H1 (cell line): ENCODE measurements at regions not wholly inside any gene's neighbourhood (a gene's known extent, or its start where the extent isn't known, plus 50 kb on each side); places are given as distances from the start of the nearest gene placed in this dataset.

Experiments used
- CTCF ChIA-PET: fragments of 300-600 bp; sonication (Branson Sonifier 250); formaldehyde crosslinking; loops from one replicate; lab custom pipeline; 2021; ENCODE audit not compliant: partially characterized antibody; lab: Charles Lee
- POLR2A ChIA-PET: fragments of 300-600 bp; sonication (Branson Sonifier 250); formaldehyde crosslinking; loops from one replicate; lab custom pipeline; 2021; ENCODE audit warnings: inconsistent platforms; ENCODE audit not compliant: partially characterized antibody; lab: Charles Lee
- DNase-seq, 2 experiments: peaks; one replicate each; pipeline versions ENCODE4 v3.0.0 to v3.0.0-alpha.2; 2010 to 2022; ENCODE audit warnings: low spot score in 2 of 2, low read depth in 1 of 2, mixed read lengths in 1 of 2
- FAIRE-seq: peaks from 2 replicates; lab custom pipeline; 2011; peaks lifted over from hg19 to GRCh38; lab: Jason Lieb, UNC
- H2AFZ ChIP-seq: 2 replicates; pipeline ENCODE4 v1.8.1; 2012; ENCODE audit warnings: low read length, inconsistent platforms
- H2AK5ac ChIP-seq: 2 replicates; pipeline ENCODE4 v1.6.1; 2013; ENCODE audit warnings: low read depth, low read length
- H2BK120ac ChIP-seq: replicated peaks from 2 replicates; pipeline ENCODE3; 2013; ENCODE audit warnings: low read depth, low read length, inconsistent platforms
- H2BK12ac ChIP-seq: 2 replicates; pipeline ENCODE4 v1.6.1; 2013; ENCODE audit warnings: low read depth, low read length
- H2BK15ac ChIP-seq: 2 replicates; pipeline ENCODE4 v1.6.1; 2013; ENCODE audit warnings: low read length
- H2BK20ac ChIP-seq: 2 replicates; pipeline ENCODE4 v1.6.1; 2013; ENCODE audit warnings: low read length
- H2BK5ac ChIP-seq: 2 replicates; pipeline ENCODE4 v1.6.1; 2013; ENCODE audit warnings: low read depth, low read length
- H3K14ac ChIP-seq: 2 replicates; pipeline ENCODE4 v1.6.1; 2013; ENCODE audit warnings: inconsistent platforms; ENCODE audit not compliant: insufficient read length
- H3K18ac ChIP-seq: 2 replicates; pipeline ENCODE4 v1.6.1; 2013; ENCODE audit warnings: low read length; ENCODE audit errors: extremely low read depth
- H3K23ac ChIP-seq: 2 replicates; pipeline ENCODE4 v1.6.1; 2013; ENCODE audit warnings: inconsistent platforms; ENCODE audit not compliant: insufficient read length
- H3K23me2 ChIP-seq: 2 replicates; pipeline ENCODE4 v1.6.1; 2013; ENCODE audit warnings: low read depth, low read length
- H3K27ac ChIP-seq: 2 replicates; pipeline ENCODE4 v1.6.1; 2011; ENCODE audit warnings: low read depth, low read length, inconsistent platforms
- H3K27me3 ChIP-seq, 4 experiments: replicated peaks in 1 of 4; 1 replicate in 1 of 4; 2 replicates in 3 of 4; pipeline versions ENCODE4 v1.6.1 to v1.8.1; 2011 to 2013; ENCODE audit warnings: low read length in 3 of 4, mild to moderate bottlenecking in 3 of 4, inconsistent platforms in 2 of 4, mixed read lengths in 2 of 4, moderate library complexity in 1 of 4; ENCODE audit not compliant: control insufficient read depth in 3 of 4, insufficient read depth in 3 of 4; ENCODE audit errors: extremely low read depth in 1 of 4
- H3K36me3 ChIP-seq, 4 experiments: 2 replicates each; pipeline versions ENCODE4 v1.6.1 to v1.8.1; 2011 to 2013; ENCODE audit warnings: mild to moderate bottlenecking in 4 of 4, low read length in 3 of 4, moderate library complexity in 2 of 4, control low read depth in 1 of 4, inconsistent platforms in 1 of 4; ENCODE audit not compliant: insufficient read depth in 4 of 4, control insufficient read depth in 2 of 4
- H3K4ac ChIP-seq: replicated peaks from 2 replicates; pipeline ENCODE3; 2013; ENCODE audit warnings: low read length, low read depth, mixed read lengths, inconsistent platforms; ENCODE audit not compliant: insufficient read length
- H3K4me1 ChIP-seq, 4 experiments: replicated peaks in 1 of 4; 1 replicate in 1 of 4; 2 replicates in 3 of 4; pipeline versions ENCODE4 v1.6.1 to v1.8.1; 2011 to 2013; ENCODE audit warnings: low read length in 3 of 4, inconsistent platforms in 2 of 4, mixed read lengths in 1 of 4; ENCODE audit not compliant: insufficient read depth in 4 of 4, control insufficient read depth in 3 of 4
- H3K4me2 ChIP-seq, 2 experiments: 2 replicates each; pipeline versions ENCODE4 v1.6.1 to v1.8.1; 2011 to 2013; ENCODE audit warnings: low read depth in 2 of 2, low read length in 2 of 2, control low read depth in 1 of 2, inconsistent platforms in 1 of 2, mild to moderate bottlenecking in 1 of 2; ENCODE audit not compliant: insufficient read depth in 1 of 2
- H3K4me3 ChIP-seq, 4 experiments: fragments of 200-600, 300-600 bp in 1 of 4; sonication (generic), shearing (Covaris generic), sonication (Bioruptor Twin) in 1 of 4; 2 replicates each; pipeline versions ENCODE4 v1.5.1 to v1.8.1; 2011 to 2016; ENCODE audit warnings: low read length in 4 of 4, low read depth in 3 of 4, control low read depth in 2 of 4, inconsistent platforms in 2 of 4, mild to moderate bottlenecking in 2 of 4, mixed read lengths in 1 of 4, moderate library complexity in 1 of 4; ENCODE audit not compliant: insufficient read depth in 2 of 4; ENCODE audit errors: extremely low read depth in 1 of 4
- H3K56ac ChIP-seq: replicated peaks from 2 replicates; pipeline ENCODE3; 2013; ENCODE audit warnings: low read depth, mild to moderate bottlenecking, mixed read lengths, low read length, inconsistent platforms; ENCODE audit not compliant: insufficient read length
- H3K79me1 ChIP-seq: 2 replicates; pipeline ENCODE4 v1.6.1; 2013; ENCODE audit warnings: low read depth, low read length, control low read depth
- H3K79me2 ChIP-seq, 2 experiments: 2 replicates each; pipeline versions ENCODE4 v1.6.1 to v1.8.1; 2012 to 2013; ENCODE audit warnings: low read length in 2 of 2, mild to moderate bottlenecking in 2 of 2, inconsistent platforms in 1 of 2; ENCODE audit not compliant: insufficient read depth in 2 of 2, control insufficient read depth in 1 of 2
- H3K9ac ChIP-seq, 4 experiments: replicated peaks in 1 of 4; 1 replicate in 1 of 4; 2 replicates in 3 of 4; pipeline versions ENCODE4 v1.6.1 to v1.8.1; 2011 to 2013; ENCODE audit warnings: low read depth in 3 of 4, low read length in 3 of 4, control low read depth in 2 of 4, mild to moderate bottlenecking in 2 of 4, moderate library complexity in 2 of 4, inconsistent platforms in 1 of 4; ENCODE audit errors: extremely low read depth in 1 of 4
- H3K9me3 ChIP-seq, 2 experiments: 2 replicates each; pipeline versions ENCODE4 v1.6.1 to v1.8.1; 2012 to 2013; ENCODE audit warnings: mild to moderate bottlenecking in 2 of 2, moderate library complexity in 2 of 2, control low read depth in 1 of 2, inconsistent platforms in 1 of 2, low read depth in 1 of 2, low read length in 1 of 2, mixed read lengths in 1 of 2; ENCODE audit not compliant: insufficient read depth in 2 of 2
- H4K20me1 ChIP-seq, 2 experiments: replicated peaks in 1 of 2; 2 replicates each; pipeline versions ENCODE3 to v1.8.1; 2011 to 2013; ENCODE audit warnings: inconsistent platforms in 2 of 2, low read length in 2 of 2, mild to moderate bottlenecking in 1 of 2; ENCODE audit not compliant: insufficient read depth in 2 of 2, control insufficient read depth in 1 of 2
- H4K5ac ChIP-seq: 2 replicates; pipeline ENCODE4 v1.6.1; 2013; ENCODE audit warnings: low read length, low read depth, mixed read lengths, inconsistent platforms; ENCODE audit not compliant: insufficient read length
- H4K8ac ChIP-seq: 2 replicates; pipeline ENCODE4 v1.8.0; 2013; ENCODE audit warnings: mild to moderate bottlenecking, moderate library complexity, low read length, inconsistent platforms; ENCODE audit not compliant: insufficient read depth; ENCODE audit errors: extremely low read depth
- H4K91ac ChIP-seq: replicated peaks from 2 replicates; pipeline ENCODE3; 2013; ENCODE audit warnings: low read length, mixed read lengths, inconsistent platforms; ENCODE audit not compliant: insufficient read length
- KDM1A ChIP-seq: fragments of 200-600, 300-600 bp; sonication (generic); IDR thresholded peaks from 2 replicates; pipeline ENCODE4 v1.7.1; 2016; ENCODE audit warnings: mild to moderate bottlenecking, low read length, borderline replicate concordance
- RFX5 ChIP-seq: IDR thresholded peaks from 2 replicates; pipeline ENCODE4 v1.6.1; 2011; ENCODE audit warnings: low read depth, low read length, improper control_type of control experiment, borderline replicate concordance
- WGBS, 2 experiments: shearing (Covaris generic) in 1 of 2; methylation state at CpG; one replicate each; pipeline versions ENCODE4 v1.1.6 to v1.1.7; 2013 to 2015; ENCODE audit warnings: low lambda C conversion rate in 2 of 2, mixed read lengths in 2 of 2, inconsistent platforms in 1 of 2, low coverage in 1 of 2, missing lambda C conversion rate in 1 of 2; ENCODE audit not compliant: insufficient replicate concordance in 2 of 2, insufficient coverage in 1 of 2, insufficient read length in 1 of 2; ENCODE audit errors: extremely low coverage in 1 of 2, missing lambda C conversion rate in 1 of 2; 5-methylcytosine and 5-hydroxymethylcytosine counted together

DNA sequence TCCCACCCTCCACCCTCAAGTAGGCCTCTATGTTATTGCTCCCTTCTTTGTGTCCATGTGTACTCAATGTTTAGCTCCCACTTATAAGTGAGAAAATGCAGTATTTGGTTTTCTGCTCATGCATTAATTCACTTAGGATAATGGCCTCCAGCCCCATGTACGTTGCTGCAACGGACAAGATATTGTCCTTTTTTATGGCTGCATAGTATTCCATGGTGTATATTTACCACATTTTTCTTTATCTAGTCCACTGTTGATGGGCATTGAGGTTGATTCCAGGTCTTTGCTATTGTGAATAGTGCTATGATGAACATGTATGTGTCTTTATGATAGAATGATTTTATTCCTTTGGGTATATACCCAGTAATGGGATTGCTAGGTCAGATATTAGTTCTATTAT lies 64.1 kb upstream of the NNAT start:
- Histone ChIP-seq H3K56ac (no peak overlapping the region), H2BK15ac (no peak overlapping the region), H2AK5ac (no peak overlapping the region), H3K14ac (no peak overlapping the region), H4K8ac (no peak overlapping the region), H2AFZ (no peak overlapping the region), H3K79me1 (no peaks in the 10 kb centered on the region), H3K4ac (no peak overlapping the region), H3K9ac (no peak overlapping the region), H4K91ac (no peak overlapping the region), H3K23ac (no peak overlapping the region), H3K4me1 (no peaks in the 10 kb centered on the region), H3K4me3 (no peak overlapping the region), H2BK20ac (no peak overlapping the region), H2BK12ac (no peak overlapping the region), H4K20me1 (no peaks in the 10 kb centered on the region), H4K5ac (no peak overlapping the region), H3K27ac (no peak overlapping the region), H2BK120ac (no peak overlapping the region), H2BK5ac (no peak overlapping the region), H3K9me3 (peaks cover 0 to 5% of the 10 kb centered on the region in 2 experiments; a peak in 1 of 4 replicates), H3K18ac (no peak overlapping the region), H3K4me2 (no peak overlapping the region), H3K27me3 (peaks cover 0 to 2% (median 0%) of the 10 kb centered on the region in 4 experiments; a peak in 1 of 7 replicates), H3K79me2 (no peaks in the 10 kb centered on the region), H3K36me3 (no peaks in the 10 kb centered on the region), H3K23me2 (peaks cover 4% of the 10 kb centered on the region; the same call in 1 of the 2 replicates)
- no peak for FAIRE-seq
- no peak for DNase-seq
- POLR2A ChIA-PET = no interaction called here
- CTCF ChIA-PET = interaction anchor here (0.8 kb wide), 1 partner anchor 12 kb away, joined by 3 read pairs; no protein-coding TSS in a partner anchor
- TF ChIP-seq KDM1A = peak; percentile 41; the same call in 1 of the 2 replicates
- TF ChIP-seq RFX5 = no peak
- 78% methylated on average over 2 of the region's 2 CpGs; no CpG with 5 or more reads in 1 of the 2 experiments for WGBS, 2 experiments
